A673 (cell line): ENCODE measurements at regions not wholly inside any gene's neighbourhood (a gene's known extent, or its start where the extent isn't known, plus 50 kb on each side); places are given as distances from the start of the nearest gene placed in this dataset.

ENCODE experiments used
- EZH2 ChIP-seq: fragments of 200-600 bp; sonication (generic); IDR thresholded peaks from 2 replicates; pipeline ENCODE4 v1.6.1; 2017; ENCODE audit warnings: borderline replicate concordance, low read depth, mild to moderate bottlenecking, mixed read lengths, antibody characterized with exemption, low read length; ENCODE audit not compliant: poor library complexity, severe bottlenecking
- TF ChIP-seq, protein P1 (sequence below): fragments of 300-800, 200-600 bp; sonication (generic); conservative IDR thresholded peaks from 2 replicates; pipeline ENCODE4 v1.5.1; 2017; ENCODE audit warnings: low read depth, mild to moderate bottlenecking, antibody characterized with exemption, low read length, moderate library complexity, mixed read lengths

DNA sequence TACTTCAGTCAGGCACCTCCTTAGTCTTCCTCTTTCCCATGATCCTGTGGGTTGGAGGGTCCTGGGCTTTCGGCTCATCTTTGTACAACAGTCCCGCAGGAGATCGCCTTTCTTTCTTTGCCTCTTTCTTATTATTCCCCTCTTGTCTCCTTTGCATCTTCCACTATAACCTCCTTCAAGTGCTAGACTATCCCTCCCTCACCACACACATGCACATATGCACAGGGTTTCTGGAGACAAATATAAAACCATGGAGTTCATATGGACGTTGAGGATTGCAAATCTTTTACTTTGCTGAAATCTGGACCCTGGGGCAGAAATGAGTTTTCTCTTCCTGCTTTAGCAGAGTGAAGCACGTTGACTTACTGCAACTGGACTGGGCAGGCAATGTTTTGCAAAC, 80.3 kb downstream of the TMEM17 start:
- TF ChIP-seq, protein P1, sequence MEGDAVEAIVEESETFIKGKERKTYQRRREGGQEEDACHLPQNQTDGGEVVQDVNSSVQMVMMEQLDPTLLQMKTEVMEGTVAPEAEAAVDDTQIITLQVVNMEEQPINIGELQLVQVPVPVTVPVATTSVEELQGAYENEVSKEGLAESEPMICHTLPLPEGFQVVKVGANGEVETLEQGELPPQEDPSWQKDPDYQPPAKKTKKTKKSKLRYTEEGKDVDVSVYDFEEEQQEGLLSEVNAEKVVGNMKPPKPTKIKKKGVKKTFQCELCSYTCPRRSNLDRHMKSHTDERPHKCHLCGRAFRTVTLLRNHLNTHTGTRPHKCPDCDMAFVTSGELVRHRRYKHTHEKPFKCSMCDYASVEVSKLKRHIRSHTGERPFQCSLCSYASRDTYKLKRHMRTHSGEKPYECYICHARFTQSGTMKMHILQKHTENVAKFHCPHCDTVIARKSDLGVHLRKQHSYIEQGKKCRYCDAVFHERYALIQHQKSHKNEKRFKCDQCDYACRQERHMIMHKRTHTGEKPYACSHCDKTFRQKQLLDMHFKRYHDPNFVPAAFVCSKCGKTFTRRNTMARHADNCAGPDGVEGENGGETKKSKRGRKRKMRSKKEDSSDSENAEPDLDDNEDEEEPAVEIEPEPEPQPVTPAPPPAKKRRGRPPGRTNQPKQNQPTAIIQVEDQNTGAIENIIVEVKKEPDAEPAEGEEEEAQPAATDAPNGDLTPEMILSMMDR, result no peak
- no peak for TF ChIP-seq EZH2
